ENCODE measurements at regions not wholly inside any gene's neighbourhood (a gene's known extent, or its start where the extent isn't known, plus 50 kb on each side); places are given as distances from the start of the nearest gene placed in this dataset.
"Not testable (repeated sequence)": the region's sequence is repeated elsewhere in the genome, so short reads cannot be mapped to it uniquely, and the experiment has no call there.

- Histone ChIP-seq H3K27ac (ENCODE audit: low read length) (no peak overlapping the region), H3K9me3 (ENCODE audit: control insufficient read depth, low read depth, low read length) (no peaks in the 10 kb centered on the region), H3K36me3 (ENCODE audit: control insufficient read depth, insufficient read depth, low read length) (no peaks in the 10 kb centered on the region), H3K27me3 (ENCODE audit: control insufficient read depth, insufficient read depth, low read length) (no peaks in the 10 kb centered on the region), H3K4me1 (ENCODE audit: control insufficient read depth, insufficient read depth, low read length) (no peaks in the 10 kb centered on the region), H3K4me3 (ENCODE audit: low read length) (no peak overlapping the region)
- DNase-seq: no peak
- no CpG with 5 or more reads among the region's 2 CpGs for WGBS (ENCODE audit: insufficient coverage, low lambda C conversion rate)
Measured at GRCh38 chr9:73411494-73411893, 259.8 kb downstream of the ANXA1 start.

- H3K36me3 ChIP-seq (ENCODE audit: control insufficient read depth, insufficient read depth, low read length): no peaks in the 10 kb centered on the region
- no peaks in the 10 kb centered on the region for H3K9me3 ChIP-seq (ENCODE audit: control insufficient read depth, low read depth, low read length)
- H3K4me1 ChIP-seq (ENCODE audit: control insufficient read depth, insufficient read depth, low read length): no peaks in the 10 kb centered on the region
- no peak overlapping the region for H3K27ac ChIP-seq (ENCODE audit: low read length)
- DNase-seq: no peak
- H3K4me3 ChIP-seq (ENCODE audit: low read length): no peak overlapping the region
- H3K27me3 ChIP-seq (ENCODE audit: control insufficient read depth, insufficient read depth, low read length): no peaks in the 10 kb centered on the region
Measured at GRCh38 chr9:73412874-73413273, 261.2 kb downstream of the ANXA1 start.

DNA sequence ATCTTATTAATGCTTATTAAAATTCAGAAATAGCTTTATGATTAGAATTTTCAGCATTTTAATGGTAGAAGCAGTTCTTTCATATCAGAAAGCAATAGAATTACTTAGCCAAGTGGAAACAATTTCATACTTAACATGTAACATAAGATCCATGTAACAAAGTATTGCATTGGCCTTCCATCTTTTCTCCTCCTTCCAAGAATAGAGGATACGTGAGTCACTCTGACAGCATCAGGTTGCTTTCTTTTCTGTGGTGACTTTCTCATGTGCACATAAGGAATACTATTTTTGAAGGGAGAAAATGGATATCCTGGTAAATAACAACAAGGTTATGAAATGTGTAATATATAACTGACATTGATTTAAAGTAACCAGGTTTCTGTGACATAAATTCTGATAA is 272.2 kb downstream of the ANXA1 start:
- H3K9me3 ChIP-seq (ENCODE audit: control insufficient read depth, low read depth, low read length): no peaks in the 10 kb centered on the region
- H3K4me3 ChIP-seq (ENCODE audit: low read length): no peak overlapping the region
- H3K4me1 ChIP-seq (ENCODE audit: control insufficient read depth, insufficient read depth, low read length): no peaks in the 10 kb centered on the region
- no peaks in the 10 kb centered on the region for H3K27me3 ChIP-seq (ENCODE audit: control insufficient read depth, insufficient read depth, low read length)
- H3K36me3 ChIP-seq (ENCODE audit: control insufficient read depth, insufficient read depth, low read length): no peaks in the 10 kb centered on the region
- H3K27ac ChIP-seq (ENCODE audit: low read length): no peak overlapping the region
- WGBS (ENCODE audit: insufficient coverage, low lambda C conversion rate): no CpG with 5 or more reads among the region's 1 CpG
- no peak for DNase-seq

GRCh38 chr9:73426269-73426668 is 274.6 kb downstream of the ANXA1 start:
- Histone ChIP-seq H3K4me3 (ENCODE audit: low read length) (no peak overlapping the region), H3K4me1 (ENCODE audit: control insufficient read depth, insufficient read depth, low read length) (no peaks in the 10 kb centered on the region), H3K27ac (ENCODE audit: low read length) (no peak overlapping the region), H3K9me3 (ENCODE audit: control insufficient read depth, low read depth, low read length) (no peaks in the 10 kb centered on the region), H3K27me3 (ENCODE audit: control insufficient read depth, insufficient read depth, low read length) (no peaks in the 10 kb centered on the region), H3K36me3 (ENCODE audit: control insufficient read depth, insufficient read depth, low read length) (no peaks in the 10 kb centered on the region)
- WGBS (ENCODE audit: insufficient coverage, low lambda C conversion rate): 71% methylated on average over 3 of the region's 5 CpGs
- DNase-seq: no peak

DNA sequence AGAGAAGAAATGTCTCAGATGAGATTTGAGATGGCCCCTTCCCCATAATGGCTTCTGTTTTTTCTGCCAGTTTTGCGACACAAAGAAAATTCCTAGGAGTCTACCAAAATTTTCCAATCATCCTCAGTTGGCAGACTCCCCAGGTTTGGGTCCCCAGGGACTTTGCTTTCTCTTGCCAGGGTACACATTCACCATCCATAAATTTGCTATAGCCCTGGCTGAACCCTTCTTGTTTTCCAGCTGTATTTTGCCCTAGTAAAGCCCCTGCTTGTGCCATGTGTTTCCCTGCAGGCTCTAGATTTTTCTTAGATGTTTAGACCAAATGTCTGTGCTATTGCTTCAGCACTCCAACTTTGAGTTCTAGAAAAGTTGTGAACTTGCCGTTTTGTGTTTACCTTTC is 283.2 kb downstream of the ANXA1 start:
- DNase-seq: no peak
- Histone ChIP-seq H3K36me3 (ENCODE audit: control insufficient read depth, insufficient read depth, low read length) (no peaks in the 10 kb centered on the region), H3K4me3 (ENCODE audit: low read length) (no peak overlapping the region), H3K4me1 (ENCODE audit: control insufficient read depth, insufficient read depth, low read length) (no peaks in the 10 kb centered on the region), H3K9me3 (ENCODE audit: control insufficient read depth, low read depth, low read length) (no peaks in the 10 kb centered on the region), H3K27me3 (ENCODE audit: control insufficient read depth, insufficient read depth, low read length) (no peaks in the 10 kb centered on the region), H3K27ac (ENCODE audit: low read length) (no peak overlapping the region)
- no CpG with 5 or more reads among the region's 2 CpGs for WGBS (ENCODE audit: insufficient coverage, low lambda C conversion rate)

DNA sequence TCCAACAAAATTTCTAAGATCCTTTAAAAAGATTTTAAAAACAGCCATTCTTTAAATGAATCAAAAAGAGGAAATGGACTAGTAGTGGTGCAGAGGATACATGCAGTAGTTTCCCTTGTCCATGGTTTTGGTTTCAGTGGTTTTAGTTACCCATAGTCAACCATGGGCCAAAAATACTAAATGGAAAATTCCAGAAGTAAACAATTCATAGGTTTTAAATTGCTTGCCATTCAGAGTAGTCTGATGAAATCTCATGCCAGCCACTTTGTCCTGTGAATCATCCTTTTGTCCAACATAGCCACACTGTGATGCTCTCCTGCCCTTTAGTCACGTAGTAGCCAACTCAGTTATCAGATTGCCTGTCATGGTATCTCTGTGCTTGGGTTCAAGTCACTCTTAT is 286.1 kb downstream of the ANXA1 start:
- WGBS (ENCODE audit: insufficient coverage, low lambda C conversion rate): no CpG with 5 or more reads among the region's 1 CpG
- H3K4me1 ChIP-seq (ENCODE audit: control insufficient read depth, insufficient read depth, low read length): no peaks in the 10 kb centered on the region
- no peak for DNase-seq
- no peaks in the 10 kb centered on the region for H3K9me3 ChIP-seq (ENCODE audit: control insufficient read depth, low read depth, low read length)
- H3K27me3 ChIP-seq (ENCODE audit: control insufficient read depth, insufficient read depth, low read length): no peaks in the 10 kb centered on the region
- no peak overlapping the region for H3K27ac ChIP-seq (ENCODE audit: low read length)
- no peaks in the 10 kb centered on the region for H3K36me3 ChIP-seq (ENCODE audit: control insufficient read depth, insufficient read depth, low read length)
- H3K4me3 ChIP-seq (ENCODE audit: low read length): no peak overlapping the region

DNA sequence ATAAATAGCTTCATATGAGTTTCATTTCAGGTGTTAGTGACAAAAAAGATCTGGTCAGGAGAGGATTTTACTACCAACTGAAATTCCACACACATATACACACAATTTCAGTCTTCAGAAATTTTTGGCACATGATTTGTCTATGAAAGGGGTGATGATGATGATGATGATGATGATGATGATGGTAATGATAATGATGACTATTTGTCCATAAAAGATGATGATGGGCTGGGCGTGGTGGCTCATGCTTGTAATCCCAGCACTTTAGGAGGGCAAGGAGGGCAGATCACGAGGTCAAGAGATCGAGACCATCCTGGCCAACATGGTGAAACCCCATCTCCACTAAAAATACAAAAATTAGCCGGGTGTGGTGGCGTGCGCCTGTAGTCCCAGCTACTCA is 288.2 kb downstream of the ANXA1 start:
- H3K36me3 ChIP-seq (ENCODE audit: control insufficient read depth, insufficient read depth, low read length); H3K27me3 ChIP-seq (ENCODE audit: control insufficient read depth, insufficient read depth, low read length); DNase-seq; H3K4me1 ChIP-seq (ENCODE audit: control insufficient read depth, insufficient read depth, low read length); H3K27ac ChIP-seq (ENCODE audit: low read length); H3K4me3 ChIP-seq (ENCODE audit: low read length); H3K9me3 ChIP-seq (ENCODE audit: control insufficient read depth, low read depth, low read length): not testable (repeated sequence)
- WGBS (ENCODE audit: insufficient coverage, low lambda C conversion rate): no CpG with 5 or more reads among the region's 6 CpGs

- no peak overlapping the region for H3K27ac ChIP-seq (ENCODE audit: low read length)
- DNase-seq: no peak
- no peak overlapping the region for H3K4me3 ChIP-seq (ENCODE audit: low read length)
- no CpG with 5 or more reads among the region's 1 CpG for WGBS (ENCODE audit: insufficient coverage, low lambda C conversion rate)
- no peaks in the 10 kb centered on the region for H3K9me3 ChIP-seq (ENCODE audit: control insufficient read depth, low read depth, low read length)
- no peaks in the 10 kb centered on the region for H3K36me3 ChIP-seq (ENCODE audit: control insufficient read depth, insufficient read depth, low read length)
- H3K4me1 ChIP-seq (ENCODE audit: control insufficient read depth, insufficient read depth, low read length): no peaks in the 10 kb centered on the region
- no peaks in the 10 kb centered on the region for H3K27me3 ChIP-seq (ENCODE audit: control insufficient read depth, insufficient read depth, low read length)
Measured at GRCh38 chr9:73441223-73441622, 289.6 kb downstream of the ANXA1 start.

DNA sequence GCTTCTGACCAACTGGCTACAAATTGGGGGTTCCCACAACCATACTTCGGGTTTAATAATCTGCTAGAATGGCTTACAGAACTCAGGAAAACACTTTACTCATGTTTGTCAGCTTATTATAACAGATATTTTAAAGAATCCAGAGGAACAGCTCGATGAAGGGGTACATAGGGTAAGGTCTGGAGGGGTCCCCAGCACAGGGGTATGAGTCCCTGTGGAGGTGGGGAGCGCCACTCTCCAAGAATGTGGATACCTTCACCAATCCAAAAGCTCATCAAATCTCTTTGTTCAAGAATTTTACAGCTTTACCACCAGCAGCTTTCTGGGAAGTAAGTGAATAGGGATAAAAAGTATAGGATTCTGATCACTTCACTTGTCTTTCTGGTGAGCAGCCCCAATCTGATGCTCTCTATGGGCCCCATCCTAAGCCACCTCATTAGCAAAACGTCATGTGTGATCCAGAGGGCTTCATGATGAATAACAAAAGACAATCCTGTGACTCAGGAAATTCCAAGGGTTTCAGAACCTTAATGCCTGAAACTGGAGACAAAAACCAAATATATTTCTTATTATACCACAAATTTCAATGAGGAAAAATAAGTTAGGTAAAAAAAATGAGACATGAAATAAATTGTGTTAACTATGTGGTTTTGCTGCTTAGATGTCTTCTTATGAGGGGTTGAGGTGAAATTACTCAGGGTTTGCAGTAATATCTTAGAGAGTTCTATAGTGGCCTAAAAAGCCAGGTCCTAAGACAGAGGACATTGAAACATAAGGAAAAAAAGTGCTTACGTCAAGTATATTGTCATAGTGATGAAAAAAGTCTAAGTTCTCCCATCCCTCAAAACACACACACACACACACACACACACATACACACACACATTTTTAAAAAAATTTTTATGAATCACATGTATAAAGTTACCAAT is 290.5 kb downstream of the ANXA1 start:
- no peaks in the 10 kb centered on the region for H3K36me3 ChIP-seq (ENCODE audit: control insufficient read depth, insufficient read depth, low read length)
- H3K27me3 ChIP-seq (ENCODE audit: control insufficient read depth, insufficient read depth, low read length): no peaks in the 10 kb centered on the region
- H3K4me1 ChIP-seq (ENCODE audit: control insufficient read depth, insufficient read depth, low read length): no peaks in the 10 kb centered on the region
- H3K27ac ChIP-seq (ENCODE audit: low read length): no peak overlapping the region
- H3K4me3 ChIP-seq (ENCODE audit: low read length): no peak overlapping the region
- no peaks in the 10 kb centered on the region for H3K9me3 ChIP-seq (ENCODE audit: control insufficient read depth, low read depth, low read length)
- WGBS (ENCODE audit: insufficient coverage, low lambda C conversion rate): no CpG with 5 or more reads among the region's 5 CpGs
- no peak for DNase-seq

GRCh38 chr9:73444821-73445220 is 293.2 kb downstream of the ANXA1 start:
- WGBS (ENCODE audit: insufficient coverage, low lambda C conversion rate): 20% methylated on average over 1 of the region's 1 CpG
- no peaks in the 10 kb centered on the region for H3K27me3 ChIP-seq (ENCODE audit: control insufficient read depth, insufficient read depth, low read length)
- no peak for DNase-seq
- H3K4me3 ChIP-seq (ENCODE audit: low read length): no peak overlapping the region
- H3K27ac ChIP-seq (ENCODE audit: low read length): no peak overlapping the region
- H3K36me3 ChIP-seq (ENCODE audit: control insufficient read depth, insufficient read depth, low read length): no peaks in the 10 kb centered on the region
- H3K4me1 ChIP-seq (ENCODE audit: control insufficient read depth, insufficient read depth, low read length): no peaks in the 10 kb centered on the region
- H3K9me3 ChIP-seq (ENCODE audit: control insufficient read depth, low read depth, low read length): no peaks in the 10 kb centered on the region

DNA sequence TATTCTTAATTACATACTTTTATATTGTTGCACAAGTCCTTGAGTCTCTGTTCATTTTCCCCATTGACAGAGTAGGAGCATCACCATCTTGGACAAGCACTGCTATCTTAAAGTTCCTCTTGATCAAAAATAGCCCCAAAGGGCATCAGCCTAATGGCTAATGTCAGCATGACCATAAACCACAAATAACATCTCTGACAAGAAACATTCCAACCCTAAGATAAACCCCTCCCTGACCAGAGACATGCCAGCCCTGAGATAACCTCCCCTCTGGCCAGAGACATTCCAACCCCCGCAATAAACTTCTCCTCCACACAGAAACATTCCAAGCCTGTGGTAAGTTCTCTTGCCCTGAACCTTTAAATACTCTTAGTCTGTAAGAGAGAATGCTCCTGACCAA is 293.7 kb downstream of the ANXA1 start:
- not testable (repeated sequence) for H3K4me3 ChIP-seq (ENCODE audit: low read length); H3K27me3 ChIP-seq (ENCODE audit: control insufficient read depth, insufficient read depth, low read length); H3K4me1 ChIP-seq (ENCODE audit: control insufficient read depth, insufficient read depth, low read length); H3K36me3 ChIP-seq (ENCODE audit: control insufficient read depth, insufficient read depth, low read length); H3K27ac ChIP-seq (ENCODE audit: low read length); DNase-seq; H3K9me3 ChIP-seq (ENCODE audit: control insufficient read depth, low read depth, low read length)
- WGBS (ENCODE audit: insufficient coverage, low lambda C conversion rate): no CpG with 5 or more reads among the region's 1 CpG

Measured in large intestine (tissue), 3 donors.